GM12878 (cell line): ENCODE measurements at regions not wholly inside any gene's neighbourhood (a gene's known extent, or its start where the extent isn't known, plus 50 kb on each side); places are given as distances from the start of the nearest gene placed in this dataset.

Source experiments
- ATAC-seq: fragments of 200-7000 bp; cut with Tn5 transposase; 3 replicates; pipeline ENCODE4 v1.9.1; 2020; ENCODE audit warnings: mild to moderate bottlenecking, moderate library complexity
- BruUV-seq: library from RNA; stranded (reverse); fragments of 400-500 nt; replicated peaks from 2 replicates; lab custom pipeline; 2021; lab: Mats Ljungman, UMichigan
- CTCF ChIA-PET: fragments of 300-600 bp; sonication (Branson Sonifier 250); formaldehyde crosslinking; extraction: SDS; loops from one replicate; lab custom pipeline; 2021; ENCODE audit warnings: inconsistent platforms; lab: Yijun Ruan, JAX
- POLR2A ChIA-PET: fragments of 350-600 bp; formaldehyde crosslinking; extraction: SDS; loops from one replicate; lab custom pipeline; 2021; ENCODE audit warnings: inconsistent platforms; lab: Charles Lee
- RAD21 ChIA-PET: fragments of 300-600 bp; sonication (Branson Sonifier 250); formaldehyde crosslinking; loops from one replicate; lab custom pipeline; 2023; ENCODE audit warnings: antibody characterized with exemption; ENCODE audit not compliant: unreplicated experiment; lab: Charles Lee
- SMC1A ChIA-PET: fragments of 300-600 bp; sonication (Branson Sonifier 250); formaldehyde crosslinking; loops from one replicate; lab custom pipeline; 2023; ENCODE audit not compliant: unreplicated experiment, uncharacterized antibody; lab: Charles Lee
- DNase-seq: peaks from one replicate; pipeline ENCODE4 v3.0.0-alpha.2; 2011; ENCODE audit warnings: low read depth, low spot score
- FAIRE-seq: peaks from 3 replicates; lab custom pipeline; 2011; peaks lifted over from hg19 to GRCh38; lab: Jason Lieb, UNC
- H2AFZ ChIP-seq: 2 replicates; pipeline ENCODE4 v1.6.0; 2011; ENCODE audit warnings: low read depth, low read length, control low read depth; ENCODE audit not compliant: control insufficient read depth
- H3K27ac ChIP-seq: 2 replicates; pipeline ENCODE4 v1.5.1; 2011; ENCODE audit warnings: control low read depth; ENCODE audit not compliant: control insufficient read depth, insufficient read depth
- H3K27me3 ChIP-seq, 2 experiments: replicated peaks in 1 of 2; 2 replicates each; pipeline versions ENCODE4 v1.6.0 to v1.6.1; 2011; ENCODE audit warnings: low read length in 1 of 2; ENCODE audit not compliant: control insufficient read depth in 2 of 2, insufficient read depth in 2 of 2
- H3K36me3 ChIP-seq, 2 experiments: 2 replicates each; pipeline ENCODE4 v1.5.1; 2011; ENCODE audit warnings: low read length in 1 of 2; ENCODE audit not compliant: control insufficient read depth in 2 of 2, insufficient read depth in 2 of 2
- H3K4me1 ChIP-seq: 2 replicates; pipeline ENCODE4 v1.6.1; 2011; ENCODE audit warnings: mild to moderate bottlenecking, low read length, moderate library complexity, mixed read lengths; ENCODE audit not compliant: control insufficient read depth, insufficient read depth
- H3K4me2 ChIP-seq: 2 replicates; pipeline ENCODE4 v1.6.0; 2011; ENCODE audit warnings: control low read depth; ENCODE audit not compliant: control insufficient read depth, insufficient read depth
- H3K4me3 ChIP-seq: fragments of 200-600 bp; sonication (generic); 2 replicates; pipeline ENCODE4 v1.5.1; 2016
- H3K79me2 ChIP-seq: 2 replicates; pipeline ENCODE4 v1.6.0; 2011; ENCODE audit warnings: low read length; ENCODE audit not compliant: control insufficient read depth, insufficient read depth
- H3K9ac ChIP-seq: 2 replicates; pipeline ENCODE4 v1.8.0; 2011; ENCODE audit warnings: low read length, control low read depth, mixed read lengths; ENCODE audit not compliant: control insufficient read depth, insufficient read depth
- H3K9me3 ChIP-seq: replicated peaks from 3 replicates; pipeline ENCODE4 v1.5.1; 2011; ENCODE audit warnings: mild to moderate bottlenecking, low read length; ENCODE audit not compliant: control insufficient read depth, insufficient read depth
- H4K20me1 ChIP-seq: 2 replicates; pipeline ENCODE4 v1.6.0; 2011; ENCODE audit not compliant: control insufficient read depth, insufficient read depth
- CBFB ChIP-seq: IDR thresholded peaks from 2 replicates; pipeline ENCODE4 v1.6.1; 2016; ENCODE audit warnings: antibody characterized with exemption, low read depth
- KAT2A ChIP-seq: conservative IDR thresholded peaks from 2 replicates; pipeline ENCODE4 v1.6.1; 2011; ENCODE audit warnings: low read depth, low read length; ENCODE audit not compliant: control insufficient read depth
- MEF2A ChIP-seq: IDR thresholded peaks from 2 replicates; pipeline ENCODE4 v1.6.1; 2011; ENCODE audit warnings: low read depth, mild to moderate bottlenecking, low read length, moderate library complexity; ENCODE audit not compliant: insufficient read depth
- MTA3 ChIP-seq: IDR thresholded peaks from 2 replicates; pipeline ENCODE4 v1.6.1; 2012; ENCODE audit warnings: low read length, inconsistent platforms, borderline replicate concordance
- NR2C1 ChIP-seq: fragments of 450-650 bp; IDR thresholded peaks from 2 replicates; pipeline ENCODE4 v1.6.1; 2017; ENCODE audit warnings: antibody characterized with exemption, mild to moderate bottlenecking, moderate library complexity
- SMAD5 ChIP-seq: IDR thresholded peaks from 2 replicates; pipeline ENCODE4 v1.6.1; 2016; ENCODE audit warnings: antibody characterized with exemption, low read depth
- SPI1 ChIP-seq: IDR thresholded peaks from 2 replicates; pipeline ENCODE4 v1.6.1; 2011; ENCODE audit warnings: low read depth, mild to moderate bottlenecking, low read length, moderate library complexity, borderline replicate concordance; ENCODE audit not compliant: insufficient read depth
- SUZ12 ChIP-seq: fragments of 200-600 bp; sonication (generic); IDR thresholded peaks from one replicate; pipeline ENCODE4 v1.6.1; 2018; ENCODE audit warnings: antibody characterized with exemption, mild to moderate bottlenecking; ENCODE audit not compliant: unreplicated experiment
- WGBS: methylation state at CpG from one replicate; pipeline ENCODE4 v1.1.6; 2016; ENCODE audit warnings: low lambda C conversion rate; ENCODE audit not compliant: insufficient replicate concordance, insufficient coverage; ENCODE audit errors: missing lambda C conversion rate; 5-methylcytosine and 5-hydroxymethylcytosine counted together
- in situ Hi-C: fragments of 300-500 bp; cut with MboI; formaldehyde crosslinking; loops from 9 replicates; pipeline ENCODE4 v1.14.3; 2018; ENCODE audit warnings: mixed read lengths
- intact Hi-C: fragments of 100-400 bp; cut with micrococcal nuclease; formaldehyde crosslinking; loops from one replicate; pipeline ENCODE4 v1.14.2; 2022; ENCODE audit not compliant: unreplicated experiment
- TF ChIP-seq, protein P1 (sequence below): fragments of 450-650 bp; formaldehyde crosslinking; IDR thresholded peaks from 2 replicates; pipeline ENCODE4 v1.4.0; 2020; ENCODE audit warnings: mild to moderate bottlenecking, moderate library complexity
- TF ChIP-seq, protein P2 (sequence below): fragments of 450-650 bp; IDR thresholded peaks from 2 replicates; pipeline ENCODE4 v1.6.1; 2017; ENCODE audit warnings: mild to moderate bottlenecking, moderate library complexity
- TF ChIP-seq, protein P3 (sequence below): IDR thresholded peaks from 2 replicates; pipeline ENCODE4 v1.6.1; 2011; ENCODE audit warnings: low read depth, mild to moderate bottlenecking, low read length, moderate library complexity, borderline replicate concordance; ENCODE audit errors: extremely low read depth

DNA sequence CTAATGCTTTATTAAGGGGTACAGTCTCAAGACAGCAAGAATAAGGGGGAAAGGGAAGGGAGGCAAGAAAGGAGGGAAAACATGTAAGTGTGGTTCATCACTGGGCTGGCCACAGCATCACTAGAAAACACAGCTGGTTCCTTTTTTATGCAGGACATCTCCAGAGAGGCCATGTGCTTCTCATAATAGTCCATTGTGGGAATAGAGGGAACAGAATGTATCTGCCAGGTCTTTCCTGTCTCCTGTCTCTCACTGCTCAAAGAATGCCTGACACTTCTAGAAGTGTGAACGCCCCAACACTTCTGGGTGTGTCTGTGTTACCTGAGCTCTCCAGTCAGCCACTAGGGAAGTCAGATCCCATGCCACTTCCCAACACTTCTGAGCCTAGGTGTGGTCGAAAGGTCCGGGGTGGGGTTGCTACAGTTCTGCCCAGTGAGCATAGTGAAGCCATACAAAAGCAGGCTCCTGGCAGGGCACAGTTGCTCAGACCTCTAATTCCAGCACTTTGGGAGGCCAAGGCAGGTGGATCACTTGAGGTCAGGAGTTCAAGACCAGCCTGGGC lies 255.6 kb upstream of the SLC30A5 start:
- TF ChIP-seq KAT2A, result no peak
- TF ChIP-seq, protein P1, sequence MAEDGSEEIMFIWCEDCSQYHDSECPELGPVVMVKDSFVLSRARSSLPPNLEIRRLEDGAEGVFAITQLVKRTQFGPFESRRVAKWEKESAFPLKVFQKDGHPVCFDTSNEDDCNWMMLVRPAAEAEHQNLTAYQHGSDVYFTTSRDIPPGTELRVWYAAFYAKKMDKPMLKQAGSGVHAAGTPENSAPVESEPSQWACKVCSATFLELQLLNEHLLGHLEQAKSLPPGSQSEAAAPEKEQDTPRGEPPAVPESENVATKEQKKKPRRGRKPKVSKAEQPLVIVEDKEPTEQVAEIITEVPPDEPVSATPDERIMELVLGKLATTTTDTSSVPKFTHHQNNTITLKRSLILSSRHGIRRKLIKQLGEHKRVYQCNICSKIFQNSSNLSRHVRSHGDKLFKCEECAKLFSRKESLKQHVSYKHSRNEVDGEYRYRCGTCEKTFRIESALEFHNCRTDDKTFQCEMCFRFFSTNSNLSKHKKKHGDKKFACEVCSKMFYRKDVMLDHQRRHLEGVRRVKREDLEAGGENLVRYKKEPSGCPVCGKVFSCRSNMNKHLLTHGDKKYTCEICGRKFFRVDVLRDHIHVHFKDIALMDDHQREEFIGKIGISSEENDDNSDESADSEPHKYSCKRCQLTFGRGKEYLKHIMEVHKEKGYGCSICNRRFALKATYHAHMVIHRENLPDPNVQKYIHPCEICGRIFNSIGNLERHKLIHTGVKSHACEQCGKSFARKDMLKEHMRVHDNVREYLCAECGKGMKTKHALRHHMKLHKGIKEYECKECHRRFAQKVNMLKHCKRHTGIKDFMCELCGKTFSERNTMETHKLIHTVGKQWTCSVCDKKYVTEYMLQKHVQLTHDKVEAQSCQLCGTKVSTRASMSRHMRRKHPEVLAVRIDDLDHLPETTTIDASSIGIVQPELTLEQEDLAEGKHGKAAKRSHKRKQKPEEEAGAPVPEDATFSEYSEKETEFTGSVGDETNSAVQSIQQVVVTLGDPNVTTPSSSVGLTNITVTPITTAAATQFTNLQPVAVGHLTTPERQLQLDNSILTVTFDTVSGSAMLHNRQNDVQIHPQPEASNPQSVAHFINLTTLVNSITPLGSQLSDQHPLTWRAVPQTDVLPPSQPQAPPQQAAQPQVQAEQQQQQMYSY, result no peak
- no peak for TF ChIP-seq MEF2A
- TF ChIP-seq SUZ12, result no peak
- TF ChIP-seq, protein P2, sequence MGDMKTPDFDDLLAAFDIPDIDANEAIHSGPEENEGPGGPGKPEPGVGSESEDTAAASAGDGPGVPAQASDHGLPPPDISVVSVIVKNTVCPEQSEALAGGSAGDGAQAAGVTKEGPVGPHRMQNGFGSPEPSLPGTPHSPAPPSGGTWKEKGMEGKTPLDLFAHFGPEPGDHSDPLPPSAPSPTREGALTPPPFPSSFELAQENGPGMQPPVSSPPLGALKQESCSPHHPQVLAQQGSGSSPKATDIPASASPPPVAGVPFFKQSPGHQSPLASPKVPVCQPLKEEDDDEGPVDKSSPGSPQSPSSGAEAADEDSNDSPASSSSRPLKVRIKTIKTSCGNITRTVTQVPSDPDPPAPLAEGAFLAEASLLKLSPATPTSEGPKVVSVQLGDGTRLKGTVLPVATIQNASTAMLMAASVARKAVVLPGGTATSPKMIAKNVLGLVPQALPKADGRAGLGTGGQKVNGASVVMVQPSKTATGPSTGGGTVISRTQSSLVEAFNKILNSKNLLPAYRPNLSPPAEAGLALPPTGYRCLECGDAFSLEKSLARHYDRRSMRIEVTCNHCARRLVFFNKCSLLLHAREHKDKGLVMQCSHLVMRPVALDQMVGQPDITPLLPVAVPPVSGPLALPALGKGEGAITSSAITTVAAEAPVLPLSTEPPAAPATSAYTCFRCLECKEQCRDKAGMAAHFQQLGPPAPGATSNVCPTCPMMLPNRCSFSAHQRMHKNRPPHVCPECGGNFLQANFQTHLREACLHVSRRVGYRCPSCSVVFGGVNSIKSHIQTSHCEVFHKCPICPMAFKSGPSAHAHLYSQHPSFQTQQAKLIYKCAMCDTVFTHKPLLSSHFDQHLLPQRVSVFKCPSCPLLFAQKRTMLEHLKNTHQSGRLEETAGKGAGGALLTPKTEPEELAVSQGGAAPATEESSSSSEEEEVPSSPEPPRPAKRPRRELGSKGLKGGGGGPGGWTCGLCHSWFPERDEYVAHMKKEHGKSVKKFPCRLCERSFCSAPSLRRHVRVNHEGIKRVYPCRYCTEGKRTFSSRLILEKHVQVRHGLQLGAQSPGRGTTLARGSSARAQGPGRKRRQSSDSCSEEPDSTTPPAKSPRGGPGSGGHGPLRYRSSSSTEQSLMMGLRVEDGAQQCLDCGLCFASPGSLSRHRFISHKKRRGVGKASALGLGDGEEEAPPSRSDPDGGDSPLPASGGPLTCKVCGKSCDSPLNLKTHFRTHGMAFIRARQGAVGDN, result no peak
- TF ChIP-seq, protein P3, sequence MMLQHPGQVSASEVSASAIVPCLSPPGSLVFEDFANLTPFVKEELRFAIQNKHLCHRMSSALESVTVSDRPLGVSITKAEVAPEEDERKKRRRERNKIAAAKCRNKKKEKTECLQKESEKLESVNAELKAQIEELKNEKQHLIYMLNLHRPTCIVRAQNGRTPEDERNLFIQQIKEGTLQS, result no peak
- TF ChIP-seq SMAD5, result no peak
- TF ChIP-seq MTA3, result no peak
- no peak for TF ChIP-seq NR2C1
- no peak for TF ChIP-seq SPI1
- TF ChIP-seq CBFB, result no peak
- TF ChIP-seq, all 136 proteins: peak for 0
- no peaks in the 10 kb centered on the region for H3K36me3 ChIP-seq
- ChIA-PET SMC1A (no interaction called here), POLR2A (no interaction called here), CTCF (no interaction called here), RAD21 (no interaction called here)
- DNase-seq (no peak), FAIRE-seq (no peak), ATAC-seq (no peak)
- in situ Hi-C loops, result no loop called here
- no peak overlapping the region for H3K4me3 ChIP-seq
- no peaks in the 10 kb centered on the region for H3K79me2 ChIP-seq
- intact Hi-C loops, result no loop called here
- WGBS, result 14% methylated on average over 3 of the region's 3 CpGs
- H3K27ac ChIP-seq, result no peak overlapping the region
- BruUV-seq, result no TSS peak
- no peak overlapping the region for H3K9ac ChIP-seq
- no peaks in the 10 kb centered on the region for H3K4me1 ChIP-seq
- no peaks in the 10 kb centered on the region for H3K9me3 ChIP-seq
- peaks cover 0 to 2% of the 10 kb centered on the region in 2 experiments; a peak in 1 of 4 replicates for H3K27me3 ChIP-seq
- no peaks in the 10 kb centered on the region for H4K20me1 ChIP-seq
- no peak overlapping the region for H3K4me2 ChIP-seq
- no peak overlapping the region for H2AFZ ChIP-seq
